NCI-H1436 (cell line): ENCODE measurements at regions not wholly inside any gene's neighbourhood (a gene's known extent, or its start where the extent isn't known, plus 50 kb on each side); places are given as distances from the start of the nearest gene placed in this dataset.
"Not testable (repeated sequence)": the region's sequence is repeated elsewhere in the genome, so short reads cannot be mapped to it uniquely, and the experiment has no call there.

Source experiments
- DNase-seq: peaks from one replicate; lab custom pipeline; 2025; lab: John Stamatoyannopoulos, UW

- no peak for DNase-seq
These were observed 406.6 kb downstream of the TSHZ3 start for GRCh38 chr19:30942636-30943035.

- DNase-seq = no peak
These were observed 407.6 kb downstream of the TSHZ3 start for GRCh38 chr19:30941591-30941990.

- DNase-seq = no peak
These were observed 413.0 kb downstream of the TSHZ3 start for GRCh38 chr19:30936276-30936675.

GRCh38 chr19:30935146-30935545 is 414.1 kb downstream of the TSHZ3 start:
- DNase-seq = no peak

GRCh38 chr19:30933454-30933853 is 415.8 kb downstream of the TSHZ3 start:
- DNase-seq = not testable (repeated sequence)

GRCh38 chr19:30932854-30933253 is 416.4 kb downstream of the TSHZ3 start:
- no peak for DNase-seq

GRCh38 chr19:30930941-30931706 is 418.1 kb downstream of the TSHZ3 start:
- DNase-seq = no peak

- DNase-seq = no peak
These were observed 421.5 kb downstream of the TSHZ3 start for GRCh38 chr19:30927705-30928104.

- no peak for DNase-seq
These were observed 424.6 kb downstream of the TSHZ3 start for GRCh38 chr19:30924670-30925069.

- DNase-seq = no peak
These were observed 425.1 kb downstream of the TSHZ3 start for GRCh38 chr19:30924069-30924636.

- DNase-seq = no peak
These were observed 425.6 kb downstream of the TSHZ3 start for GRCh38 chr19:30923621-30924020.

- no peak for DNase-seq
These were observed 426.1 kb downstream of the TSHZ3 start for GRCh38 chr19:30923096-30923495.

- DNase-seq = no peak
These were observed 429.0 kb downstream of the TSHZ3 start for GRCh38 chr19:30920222-30920621.

GRCh38 chr19:30919737-30920136 is 429.5 kb downstream of the TSHZ3 start:
- no peak for DNase-seq

- no peak for DNase-seq
These were observed 433.0 kb downstream of the TSHZ3 start for GRCh38 chr19:30916238-30916637.

- no peak for DNase-seq
These were observed 437.7 kb downstream of the TSHZ3 start for GRCh38 chr19:30911491-30911890.

GRCh38 chr19:30910485-30911240 is 438.6 kb downstream of the TSHZ3 start:
- DNase-seq = no peak

- no peak for DNase-seq
These were observed 440.0 kb downstream of the TSHZ3 start for GRCh38 chr19:30909216-30909615.

- DNase-seq = no peak
These were observed 440.9 kb downstream of the TSHZ3 start for GRCh38 chr19:30908262-30908771.

- no peak for DNase-seq
These were observed 442.4 kb downstream of the TSHZ3 start for GRCh38 chr19:30906871-30907270.

- DNase-seq = no peak
These were observed 449.2 kb downstream of the TSHZ3 start for GRCh38 chr19:30900051-30900450.

GRCh38 chr19:30898353-30899103 is 450.7 kb downstream of the TSHZ3 start:
- DNase-seq = no peak
